ENCODE measurements at regions not wholly inside any gene's neighbourhood (a gene's known extent, or its start where the extent isn't known, plus 50 kb on each side); places are given as distances from the start of the nearest gene placed in this dataset.

DNA sequence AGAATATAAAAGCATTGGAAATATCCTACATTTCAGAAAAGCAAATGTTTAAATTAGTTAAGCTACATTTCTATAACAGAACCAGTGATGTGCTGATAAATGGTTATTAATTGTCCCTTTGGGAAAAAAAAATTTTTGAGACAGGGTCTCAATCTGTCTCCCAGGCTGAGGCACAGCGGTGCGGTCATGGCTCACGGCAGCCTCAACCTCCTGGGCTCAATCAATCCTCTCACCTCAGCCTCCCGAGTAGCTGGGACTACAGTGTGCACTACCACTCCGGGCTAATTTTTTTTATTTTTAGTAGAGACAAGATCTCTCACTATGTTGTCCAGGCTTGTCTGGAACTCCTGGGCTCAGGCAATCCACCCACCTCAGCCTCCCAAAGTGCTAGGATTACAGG, 194.8 kb upstream of the SALL3 start:
- TF ChIP-seq POLR2A (IDR thresholded peaks at IDR 0.05), result no peak
- TF ChIP-seq, protein P1, sequence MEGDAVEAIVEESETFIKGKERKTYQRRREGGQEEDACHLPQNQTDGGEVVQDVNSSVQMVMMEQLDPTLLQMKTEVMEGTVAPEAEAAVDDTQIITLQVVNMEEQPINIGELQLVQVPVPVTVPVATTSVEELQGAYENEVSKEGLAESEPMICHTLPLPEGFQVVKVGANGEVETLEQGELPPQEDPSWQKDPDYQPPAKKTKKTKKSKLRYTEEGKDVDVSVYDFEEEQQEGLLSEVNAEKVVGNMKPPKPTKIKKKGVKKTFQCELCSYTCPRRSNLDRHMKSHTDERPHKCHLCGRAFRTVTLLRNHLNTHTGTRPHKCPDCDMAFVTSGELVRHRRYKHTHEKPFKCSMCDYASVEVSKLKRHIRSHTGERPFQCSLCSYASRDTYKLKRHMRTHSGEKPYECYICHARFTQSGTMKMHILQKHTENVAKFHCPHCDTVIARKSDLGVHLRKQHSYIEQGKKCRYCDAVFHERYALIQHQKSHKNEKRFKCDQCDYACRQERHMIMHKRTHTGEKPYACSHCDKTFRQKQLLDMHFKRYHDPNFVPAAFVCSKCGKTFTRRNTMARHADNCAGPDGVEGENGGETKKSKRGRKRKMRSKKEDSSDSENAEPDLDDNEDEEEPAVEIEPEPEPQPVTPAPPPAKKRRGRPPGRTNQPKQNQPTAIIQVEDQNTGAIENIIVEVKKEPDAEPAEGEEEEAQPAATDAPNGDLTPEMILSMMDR (IDR thresholded peaks at IDR 0.05), result no peak
